Erythroblast (primary cell): ENCODE measurements at regions not wholly inside any gene's neighbourhood (a gene's known extent, or its start where the extent isn't known, plus 50 kb on each side); places are given as distances from the start of the nearest gene placed in this dataset.

Experiments
- GATA1 ChIP-seq: IDR thresholded peaks from 2 replicates; pipeline ENCODE4 v1.6.1; 2011; ENCODE audit warnings: low read depth, mild to moderate bottlenecking, control low read depth, low read length, moderate library complexity
- POLR2A ChIP-seq: IDR thresholded peaks from 2 replicates; pipeline ENCODE4 v1.6.1; 2011; ENCODE audit warnings: mild to moderate bottlenecking, low read length

GRCh38 chr13:108018371-108018870 is 196.9 kb downstream of the LIG4 start:
- TF ChIP-seq GATA1 (no peak), POLR2A (no peak)
